ENCODE measurements at regions not wholly inside any gene's neighbourhood (a gene's known extent, or its start where the extent isn't known, plus 50 kb on each side); places are given as distances from the start of the nearest gene placed in this dataset.

DNA sequence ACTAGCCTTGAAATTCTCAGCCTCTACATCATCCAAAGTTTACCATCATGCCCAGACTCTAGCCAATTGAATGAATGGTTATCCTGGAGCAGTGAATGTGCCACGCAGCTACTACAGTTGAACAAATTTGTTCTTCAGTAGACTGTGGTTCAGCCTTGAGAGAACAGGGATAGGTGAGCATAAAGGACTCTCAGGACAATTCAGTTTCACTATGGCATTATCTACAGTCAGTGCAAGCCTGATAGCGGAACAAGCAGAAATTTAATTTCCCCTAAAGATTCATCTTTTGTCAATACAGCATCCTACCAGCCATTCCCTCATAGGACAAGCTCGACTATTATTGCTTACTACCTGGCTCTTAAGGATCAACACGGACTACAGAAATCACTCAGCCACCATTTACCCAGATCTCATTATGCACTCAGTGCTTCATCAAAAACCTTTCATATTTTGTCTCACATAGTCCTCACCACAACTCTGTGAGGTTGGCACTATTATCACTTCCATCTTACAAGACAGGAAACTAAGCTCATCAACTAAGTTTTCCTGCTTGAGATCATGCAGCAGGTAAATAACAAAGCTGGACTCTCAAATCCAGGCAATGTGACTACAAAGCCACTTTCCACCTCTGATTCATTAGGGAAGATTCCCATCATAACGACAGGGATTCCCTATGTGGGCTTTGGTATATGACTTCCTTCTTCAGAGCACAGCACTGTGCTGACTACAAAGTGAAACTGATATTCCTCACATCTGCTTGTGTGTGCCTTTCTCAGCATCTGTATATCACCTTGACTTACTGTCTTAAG lies 181.5 kb upstream of the ACVR2A start:
- TF ChIP-seq POLR2A (IDR thresholded peaks at IDR 0.05): no peak
- TF ChIP-seq, protein P1, sequence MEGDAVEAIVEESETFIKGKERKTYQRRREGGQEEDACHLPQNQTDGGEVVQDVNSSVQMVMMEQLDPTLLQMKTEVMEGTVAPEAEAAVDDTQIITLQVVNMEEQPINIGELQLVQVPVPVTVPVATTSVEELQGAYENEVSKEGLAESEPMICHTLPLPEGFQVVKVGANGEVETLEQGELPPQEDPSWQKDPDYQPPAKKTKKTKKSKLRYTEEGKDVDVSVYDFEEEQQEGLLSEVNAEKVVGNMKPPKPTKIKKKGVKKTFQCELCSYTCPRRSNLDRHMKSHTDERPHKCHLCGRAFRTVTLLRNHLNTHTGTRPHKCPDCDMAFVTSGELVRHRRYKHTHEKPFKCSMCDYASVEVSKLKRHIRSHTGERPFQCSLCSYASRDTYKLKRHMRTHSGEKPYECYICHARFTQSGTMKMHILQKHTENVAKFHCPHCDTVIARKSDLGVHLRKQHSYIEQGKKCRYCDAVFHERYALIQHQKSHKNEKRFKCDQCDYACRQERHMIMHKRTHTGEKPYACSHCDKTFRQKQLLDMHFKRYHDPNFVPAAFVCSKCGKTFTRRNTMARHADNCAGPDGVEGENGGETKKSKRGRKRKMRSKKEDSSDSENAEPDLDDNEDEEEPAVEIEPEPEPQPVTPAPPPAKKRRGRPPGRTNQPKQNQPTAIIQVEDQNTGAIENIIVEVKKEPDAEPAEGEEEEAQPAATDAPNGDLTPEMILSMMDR (IDR thresholded peaks at IDR 0.05): no peak
- no peaks in the 10 kb centered on the region for H3K4me1 ChIP-seq (replicated peaks in 1 of 2)
- intact Hi-C loops (cut with DNase I): no loop called here
- H3K27ac ChIP-seq: no peak overlapping the region
- WGBS, 4 donors: 57 to 77% (median 74%) methylated on average over 5 of the region's 5 CpGs
- no peak for DNase-seq
- no peak overlapping the region for H3K4me3 ChIP-seq
- H3K27me3 ChIP-seq: no peaks in the 10 kb centered on the region
- H3K9me3 ChIP-seq (replicated peaks in 1 of 3): no peaks in the 10 kb centered on the region
- H3K36me3 ChIP-seq (replicated peaks in 1 of 2): no peaks in the 10 kb centered on the region

DNA sequence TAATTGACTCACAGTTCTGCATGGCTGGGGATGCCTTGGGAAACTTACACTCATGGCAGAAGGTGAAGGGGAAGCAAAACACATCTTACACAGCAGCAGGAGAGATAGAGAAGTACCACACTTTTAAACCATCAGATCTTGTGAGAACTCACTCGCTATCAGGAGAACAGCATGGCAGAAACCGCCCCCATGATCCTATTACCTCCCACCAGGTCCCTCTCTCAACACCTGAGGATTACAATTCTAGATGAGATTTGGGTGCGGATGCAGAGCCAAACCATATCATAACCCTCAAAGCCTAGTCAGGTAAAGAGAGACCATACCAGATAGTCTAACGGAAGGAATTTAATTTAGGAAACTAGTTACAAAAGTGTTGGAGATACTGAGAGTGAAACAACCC lies 182.6 kb upstream of the ACVR2A start:
- Histone ChIP-seq H3K27ac (no peak overlapping the region), H3K27me3 (no peaks in the 10 kb centered on the region), H3K36me3 (replicated peaks in 1 of 2) (no peaks in the 10 kb centered on the region), H3K4me3 (no peak overlapping the region), H3K9me3 (replicated peaks in 1 of 3) (no peaks in the 10 kb centered on the region), H3K4me1 (replicated peaks in 1 of 2) (no peaks in the 10 kb centered on the region)
- intact Hi-C loops (cut with DNase I): no loop called here
- DNase-seq: no peak
- TF ChIP-seq, protein P1 (IDR thresholded peaks at IDR 0.05): no peak
- no peak for TF ChIP-seq POLR2A (IDR thresholded peaks at IDR 0.05)
- 84 to 91% (median 88%) methylated on average over 4 of the region's 4 CpGs for WGBS, 4 donors

DNA sequence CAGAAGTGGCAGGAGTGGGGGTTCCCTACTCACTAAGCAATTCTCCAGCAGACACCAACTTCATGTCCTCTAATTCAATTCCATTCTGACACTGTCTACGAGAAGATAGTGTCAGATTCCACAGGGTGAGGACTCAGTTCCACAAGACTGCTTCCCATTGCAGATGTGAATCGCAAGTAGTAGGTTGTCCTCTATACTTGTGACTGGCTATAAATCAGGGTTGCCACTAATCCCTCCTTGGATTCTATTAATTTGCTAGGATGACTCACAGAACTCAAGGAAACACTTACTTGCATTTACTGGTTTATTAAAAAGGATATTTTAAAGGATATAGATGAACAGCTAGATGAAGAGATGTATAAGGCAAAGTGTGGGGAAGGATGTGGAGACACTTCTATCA lies 184.1 kb upstream of the ACVR2A start:
- H3K27ac ChIP-seq: no peak overlapping the region
- H3K4me3 ChIP-seq: no peak overlapping the region
- H3K36me3 ChIP-seq (replicated peaks in 1 of 2): no peaks in the 10 kb centered on the region
- no peak for DNase-seq
- no peaks in the 10 kb centered on the region for H3K27me3 ChIP-seq
- intact Hi-C loops (cut with DNase I): no loop called here
- 57 to 76% (median 71%) methylated on average over 2 of the region's 2 CpGs for WGBS, 4 donors
- H3K9me3 ChIP-seq (replicated peaks in 1 of 3): no peaks in the 10 kb centered on the region
- H3K4me1 ChIP-seq (replicated peaks in 1 of 2): no peaks in the 10 kb centered on the region
- TF ChIP-seq, protein P1 (IDR thresholded peaks at IDR 0.05): no peak
- no peak for TF ChIP-seq POLR2A (IDR thresholded peaks at IDR 0.05)

DNA sequence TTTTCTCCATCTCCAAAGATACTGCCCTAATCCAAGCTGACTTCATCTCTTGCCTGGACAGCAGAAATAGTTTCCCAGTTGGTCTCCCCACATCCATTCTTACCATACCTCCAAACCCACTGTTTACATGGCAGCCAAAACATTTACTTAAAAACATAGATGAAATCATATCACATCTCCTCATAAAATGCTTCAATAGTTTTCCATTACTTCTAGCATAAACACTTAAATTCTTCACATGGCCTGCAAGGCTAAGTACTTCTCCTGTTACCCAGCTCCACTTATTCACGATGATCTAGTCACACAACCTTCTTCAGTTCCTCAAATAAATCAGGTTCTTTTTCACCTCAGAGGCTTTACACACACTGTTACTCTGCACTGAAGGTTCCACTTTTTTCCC lies 185.8 kb upstream of the ACVR2A start:
- intact Hi-C loops (cut with DNase I): no loop called here
- TF ChIP-seq, protein P1 (IDR thresholded peaks at IDR 0.05): no peak
- TF ChIP-seq POLR2A (IDR thresholded peaks at IDR 0.05): no peak
- Histone ChIP-seq H3K9me3 (replicated peaks in 1 of 3) (no peaks in the 10 kb centered on the region), H3K36me3 (replicated peaks in 1 of 2) (no peaks in the 10 kb centered on the region), H3K4me1 (replicated peaks in 1 of 2) (no peaks in the 10 kb centered on the region), H3K27me3 (no peaks in the 10 kb centered on the region), H3K4me3 (no peak overlapping the region), H3K27ac (no peak overlapping the region)
- WGBS, 4 donors: 57 to 87% (median 74%) methylated on average over 1 of the region's 1 CpG
- DNase-seq: no peak
